HCT116 (cell line): ENCODE measurements at regions not wholly inside any gene's neighbourhood (a gene's known extent, or its start where the extent isn't known, plus 50 kb on each side); places are given as distances from the start of the nearest gene placed in this dataset.

Experiments
- ATAC-seq: fragments of 200-7000 bp; cut with Tn5 transposase; 2 replicates; pipeline ENCODE4 v1.9.1; 2020; ENCODE audit warnings: mild to moderate bottlenecking, moderate library complexity
- BruUV-seq: library from RNA; stranded (reverse); fragments of 400-500 nt; replicated peaks from 2 replicates; lab custom pipeline; 2021; lab: Mats Ljungman, UMichigan
- CTCF ChIA-PET: fragments of 300-600 bp; sonication (Branson Sonifier 250); formaldehyde crosslinking; loops from one replicate; lab custom pipeline; 2021; ENCODE audit warnings: antibody characterized with exemption; lab: Charles Lee
- POLR2A ChIA-PET: fragments of 300-600, 350-600 bp; sonication (Branson Sonifier 250); formaldehyde crosslinking; loops from one replicate; lab custom pipeline; 2021; ENCODE audit warnings: antibody characterized with exemption; lab: Charles Lee
- RAD21 ChIA-PET, 2 experiments: fragments of 300-600 bp; sonication (Branson Sonifier 250); formaldehyde crosslinking; loops; one replicate each; lab custom pipeline; 2023; ENCODE audit warnings: low total read pairs in 2 of 2; ENCODE audit not compliant: uncharacterized antibody in 2 of 2, unreplicated experiment in 2 of 2, low non-redundant PET in 1 of 2; lab: Charles Lee
- DNase-seq: peaks from one replicate; pipeline ENCODE4 v3.0.0-alpha.2; 2010; ENCODE audit warnings: low read depth, low spot score
- H2AFZ ChIP-seq: fragments of 200-600 bp; shearing (Covaris generic), sonication (generic); 2 replicates; pipeline ENCODE4 v1.6.1; 2017; ENCODE audit warnings: low read depth, mixed run types, mixed read lengths, antibody characterized with exemption, low read length; ENCODE audit not compliant: poor library complexity, severe bottlenecking
- H3K27ac ChIP-seq: 2 replicates; pipeline ENCODE4 v1.5.1; 2012; ENCODE audit warnings: low read depth, low read length
- H3K27me3 ChIP-seq: fragments of 200-600 bp; sonication (generic); 2 replicates; pipeline ENCODE4 v1.6.1; 2016; ENCODE audit warnings: mixed run types, low read length, mixed read lengths; ENCODE audit not compliant: insufficient read depth
- H3K36me3 ChIP-seq, 2 experiments: fragments of 200-500 bp in 1 of 2; fragments of 200-600 bp in 1 of 2; sonication (Bioruptor generic) in 1 of 2; sonication (generic) in 1 of 2; 2 replicates each; pipeline versions ENCODE4 v1.5.1 to v1.6.1; 2014 to 2016; ENCODE audit warnings: low read length in 2 of 2, inconsistent platforms in 1 of 2, mixed read lengths in 1 of 2, mixed run types in 1 of 2; ENCODE audit not compliant: insufficient read depth in 2 of 2, control insufficient read depth in 1 of 2
- H3K4me1 ChIP-seq, 2 experiments: fragments of 200-600 bp in 1 of 2; sonication (generic) in 1 of 2; 2 replicates each; pipeline versions ENCODE4 v1.5.1 to v1.6.1; 2012 to 2017; ENCODE audit warnings: low read length in 2 of 2, inconsistent platforms in 1 of 2, mild to moderate bottlenecking in 1 of 2, mixed read lengths in 1 of 2, mixed run types in 1 of 2, moderate library complexity in 1 of 2; ENCODE audit not compliant: insufficient read depth in 2 of 2, control insufficient read depth in 1 of 2
- H3K4me2 ChIP-seq: fragments of 200-600 bp; sonication (generic); 2 replicates; pipeline ENCODE4 v1.6.1; 2017; ENCODE audit warnings: mixed run types, low read length, mixed read lengths
- H3K4me3 ChIP-seq, 2 experiments: fragments of 200-600 bp in 1 of 2; sonication (generic) in 1 of 2; replicated peaks in 1 of 2; 2 replicates each; pipeline ENCODE4 v1.5.1; 2011 to 2016; ENCODE audit warnings: low read length in 2 of 2, control low read depth in 1 of 2, low read depth in 1 of 2, mild to moderate bottlenecking in 1 of 2, mixed read lengths in 1 of 2, mixed run types in 1 of 2
- H3K79me2 ChIP-seq: fragments of 200-600 bp; sonication (generic); 2 replicates; pipeline ENCODE4 v1.6.1; 2017; ENCODE audit warnings: mild to moderate bottlenecking, mixed run types, low read length, moderate library complexity, mixed read lengths; ENCODE audit not compliant: insufficient read depth
- H3K9ac ChIP-seq: fragments of 200-600 bp; sonication (generic); 2 replicates; pipeline ENCODE4 v1.6.1; 2016; ENCODE audit warnings: low read length, mixed read lengths
- H3K9me2 ChIP-seq: fragments of 200-600 bp; sonication (generic), shearing (Covaris generic); 2 replicates; pipeline ENCODE4 v1.6.1; 2017; ENCODE audit warnings: mixed run types, mild to moderate bottlenecking, moderate library complexity; ENCODE audit not compliant: insufficient read depth
- H3K9me3 ChIP-seq, 2 experiments: fragments of 200-500 bp in 1 of 2; fragments of 200-600 bp in 1 of 2; sonication (Bioruptor generic) in 1 of 2; sonication (generic) in 1 of 2; 2 replicates each; pipeline ENCODE4 v1.6.1; 2014 to 2017; ENCODE audit warnings: low read length in 2 of 2, mixed read lengths in 2 of 2, inconsistent platforms in 1 of 2, low read depth in 1 of 2, mild to moderate bottlenecking in 1 of 2, mixed run types in 1 of 2, moderate library complexity in 1 of 2; ENCODE audit not compliant: control insufficient read depth in 1 of 2, insufficient read depth in 1 of 2
- H4K20me1 ChIP-seq: fragments of 200-600 bp; sonication (generic), shearing (Covaris generic); 2 replicates; pipeline ENCODE4 v1.6.1; 2017; ENCODE audit warnings: mixed run types, mild to moderate bottlenecking, moderate library complexity; ENCODE audit not compliant: insufficient read depth
- CBX3 ChIP-seq: IDR thresholded peaks from 2 replicates; pipeline ENCODE4 v1.6.1; 2012; ENCODE audit warnings: low read depth
- CTCF ChIP-seq, 3 experiments: fragments of 200-600 bp in 1 of 3; sonication (generic) in 1 of 3; IDR thresholded peaks in 2 of 3; conservative IDR thresholded peaks in 1 of 3; 2 replicates each; pipeline ENCODE4 v1.5.1; 2012 to 2017; ENCODE audit warnings: low read depth in 2 of 3, low read length in 2 of 3, antibody characterized with exemption in 1 of 3, borderline replicate concordance in 1 of 3, control low read depth in 1 of 3, mild to moderate bottlenecking in 1 of 3, mixed read lengths in 1 of 3, mixed run types in 1 of 3, moderate library complexity in 1 of 3; ENCODE audit not compliant: insufficient read depth in 1 of 3
- ELF1 ChIP-seq: IDR thresholded peaks from 2 replicates; pipeline ENCODE4 v1.6.1; 2012; ENCODE audit warnings: low read depth, borderline replicate concordance
- EZH2phosphoT487 ChIP-seq: fragments of 200-600 bp; IDR thresholded peaks from 2 replicates; pipeline ENCODE4 v1.6.1; 2018; ENCODE audit warnings: antibody characterized with exemption, borderline replicate concordance
- FOSL1 ChIP-seq: IDR thresholded peaks from 2 replicates; pipeline ENCODE4 v1.6.1; 2012; ENCODE audit warnings: low read depth
- MAX ChIP-seq: IDR thresholded peaks from 2 replicates; pipeline ENCODE4 v1.6.1; 2012
- POLR2A ChIP-seq: IDR thresholded peaks from 2 replicates; pipeline ENCODE4 v1.7.0; 2011; ENCODE audit warnings: borderline replicate concordance; ENCODE audit not compliant: insufficient read depth, insufficient read length; ENCODE audit errors: extremely low read depth
- POLR2AphosphoS5 ChIP-seq: IDR thresholded peaks from 2 replicates; pipeline ENCODE4 v1.6.1; 2011; ENCODE audit warnings: mild to moderate bottlenecking, low read depth, low read length, moderate library complexity
- RAD21 ChIP-seq: IDR thresholded peaks from 2 replicates; pipeline ENCODE4 v1.6.1; 2012; ENCODE audit warnings: low read depth, mild to moderate bottlenecking
- SIN3A ChIP-seq: IDR thresholded peaks from 2 replicates; pipeline ENCODE4 v1.6.1; 2012; ENCODE audit warnings: low read depth
- SP1 ChIP-seq: IDR thresholded peaks from 2 replicates; pipeline ENCODE4 v1.6.1; 2012; ENCODE audit warnings: low read depth
- SRF ChIP-seq: IDR thresholded peaks from 2 replicates; pipeline ENCODE4 v1.6.1; 2012; ENCODE audit warnings: low read depth
- TCF7L2 ChIP-seq: IDR thresholded peaks from 2 replicates; pipeline ENCODE4 v1.7.0; 2011; ENCODE audit warnings: borderline replicate concordance, inconsistent platforms; ENCODE audit not compliant: insufficient read depth, insufficient read length; ENCODE audit errors: extremely low read depth
- ZNF274 ChIP-seq: fragments of 200-500 bp; sonication (Bioruptor generic); IDR thresholded peaks from 2 replicates; pipeline ENCODE4 v1.6.1; 2014; ENCODE audit warnings: mild to moderate bottlenecking, low read depth, low read length, inconsistent platforms
- intact Hi-C: fragments of 100-400 bp; cut with micrococcal nuclease; formaldehyde crosslinking; loops from 2 replicates; pipeline ENCODE4 v1.10.0; 2022
- TF ChIP-seq, protein P1 (sequence below): IDR thresholded peaks from 2 replicates; pipeline ENCODE4 v1.6.1; 2012; ENCODE audit warnings: low read depth
- TF ChIP-seq, protein P2 (sequence below): IDR thresholded peaks from 2 replicates; pipeline ENCODE4 v1.6.1; 2012
- TF ChIP-seq, protein P3 (sequence below): IDR thresholded peaks from 2 replicates; pipeline ENCODE4 v1.6.1; 2011; ENCODE audit warnings: mild to moderate bottlenecking, low read length, moderate library complexity; ENCODE audit not compliant: insufficient replicate concordance; ENCODE audit errors: extremely low read depth

DNA sequence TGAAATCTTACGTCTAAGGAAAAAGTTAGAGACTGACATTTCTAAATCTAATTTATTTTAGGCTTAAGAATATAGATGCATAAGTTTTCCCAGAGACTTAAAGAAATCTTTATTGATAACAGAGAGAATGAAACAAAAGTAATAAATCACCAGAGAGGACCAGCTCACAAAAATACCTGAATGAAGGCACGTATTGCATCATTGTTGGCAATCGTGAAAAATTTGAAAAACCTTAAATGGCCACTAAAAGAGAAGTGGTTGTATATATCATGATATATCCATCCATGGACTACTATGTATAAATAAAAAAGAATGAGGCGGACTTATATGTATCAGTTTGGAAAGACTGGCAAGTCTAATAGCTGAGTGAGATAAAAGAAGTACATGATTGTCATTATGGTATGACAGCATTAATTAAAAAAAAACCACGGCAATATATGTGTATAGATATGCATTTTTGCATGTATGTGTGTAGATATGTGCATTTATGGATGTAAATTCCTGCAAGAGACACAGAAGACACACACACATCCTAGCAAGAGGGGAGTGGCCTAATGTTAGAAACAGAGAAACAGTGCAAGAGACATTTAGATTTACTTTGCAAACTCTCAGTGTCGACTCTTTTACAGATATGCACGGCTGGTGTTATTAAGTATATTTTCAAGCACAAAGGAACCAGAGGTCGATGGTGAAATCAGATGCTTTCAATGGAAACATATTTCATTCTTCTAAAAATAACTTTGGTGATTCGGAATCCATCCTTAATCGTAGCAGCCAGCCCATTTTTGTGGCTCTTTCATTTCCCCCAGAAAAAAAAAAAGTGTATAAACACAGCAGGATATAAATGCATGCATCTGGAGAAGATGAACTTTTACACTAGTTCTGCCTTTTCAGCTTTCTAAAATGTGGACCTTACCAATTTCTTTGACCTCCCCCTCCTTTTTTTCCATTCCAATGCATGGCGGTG, 156.1 kb upstream of the SALL4 start:
- POLR2A ChIA-PET: no interaction called here
- H2AFZ ChIP-seq: no peak overlapping the region

More for the DNA sequence above, 156.1 kb upstream of the SALL4 start:
- Histone ChIP-seq H3K36me3 (no peaks in the 10 kb centered on the region), H3K27me3 (no peaks in the 10 kb centered on the region), H4K20me1 (no peaks in the 10 kb centered on the region), H3K4me3 (no peak overlapping the region), H3K9ac (no peak overlapping the region), H3K4me1 (peaks cover 3 to 22% of the 10 kb centered on the region in 2 experiments; a peak in 3 of 4 replicates), H3K79me2 (no peaks in the 10 kb centered on the region), H3K9me3 (no peaks in the 10 kb centered on the region), H3K4me2 (no peak overlapping the region), H3K9me2 (no peaks in the 10 kb centered on the region), H3K27ac (no peak overlapping the region)
- ChIA-PET CTCF (no interaction called here), RAD21 (no interaction called here)
- intact Hi-C loops: no loop called here
- TF ChIP-seq EZH2phosphoT487 (no peak), POLR2A (no peak), SIN3A (no peak), ZNF274 (no peak), SRF (no peak), FOSL1 (no peak), CBX3 (no peak), TCF7L2 (no peak), POLR2AphosphoS5 (no peak), SP1 (no peak), RAD21 (no peak), ELF1 (no peak), CTCF (IDR thresholded peaks at IDR 0.05 in 2 of 3, conservative IDR thresholded peaks at IDR 0.05 in 1 of 3; ENCODE audit: borderline replicate concordance in 1 of 3, insufficient read depth in 1 of 3, low read depth in 2 of 3, low read length in 2 of 3) (no peak), MAX (no peak)
- TF ChIP-seq, protein P1, sequence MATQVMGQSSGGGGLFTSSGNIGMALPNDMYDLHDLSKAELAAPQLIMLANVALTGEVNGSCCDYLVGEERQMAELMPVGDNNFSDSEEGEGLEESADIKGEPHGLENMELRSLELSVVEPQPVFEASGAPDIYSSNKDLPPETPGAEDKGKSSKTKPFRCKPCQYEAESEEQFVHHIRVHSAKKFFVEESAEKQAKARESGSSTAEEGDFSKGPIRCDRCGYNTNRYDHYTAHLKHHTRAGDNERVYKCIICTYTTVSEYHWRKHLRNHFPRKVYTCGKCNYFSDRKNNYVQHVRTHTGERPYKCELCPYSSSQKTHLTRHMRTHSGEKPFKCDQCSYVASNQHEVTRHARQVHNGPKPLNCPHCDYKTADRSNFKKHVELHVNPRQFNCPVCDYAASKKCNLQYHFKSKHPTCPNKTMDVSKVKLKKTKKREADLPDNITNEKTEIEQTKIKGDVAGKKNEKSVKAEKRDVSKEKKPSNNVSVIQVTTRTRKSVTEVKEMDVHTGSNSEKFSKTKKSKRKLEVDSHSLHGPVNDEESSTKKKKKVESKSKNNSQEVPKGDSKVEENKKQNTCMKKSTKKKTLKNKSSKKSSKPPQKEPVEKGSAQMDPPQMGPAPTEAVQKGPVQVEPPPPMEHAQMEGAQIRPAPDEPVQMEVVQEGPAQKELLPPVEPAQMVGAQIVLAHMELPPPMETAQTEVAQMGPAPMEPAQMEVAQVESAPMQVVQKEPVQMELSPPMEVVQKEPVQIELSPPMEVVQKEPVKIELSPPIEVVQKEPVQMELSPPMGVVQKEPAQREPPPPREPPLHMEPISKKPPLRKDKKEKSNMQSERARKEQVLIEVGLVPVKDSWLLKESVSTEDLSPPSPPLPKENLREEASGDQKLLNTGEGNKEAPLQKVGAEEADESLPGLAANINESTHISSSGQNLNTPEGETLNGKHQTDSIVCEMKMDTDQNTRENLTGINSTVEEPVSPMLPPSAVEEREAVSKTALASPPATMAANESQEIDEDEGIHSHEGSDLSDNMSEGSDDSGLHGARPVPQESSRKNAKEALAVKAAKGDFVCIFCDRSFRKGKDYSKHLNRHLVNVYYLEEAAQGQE: no peak
- TF ChIP-seq, protein P2, sequence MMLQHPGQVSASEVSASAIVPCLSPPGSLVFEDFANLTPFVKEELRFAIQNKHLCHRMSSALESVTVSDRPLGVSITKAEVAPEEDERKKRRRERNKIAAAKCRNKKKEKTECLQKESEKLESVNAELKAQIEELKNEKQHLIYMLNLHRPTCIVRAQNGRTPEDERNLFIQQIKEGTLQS: no peak
- TF ChIP-seq, protein P3, sequence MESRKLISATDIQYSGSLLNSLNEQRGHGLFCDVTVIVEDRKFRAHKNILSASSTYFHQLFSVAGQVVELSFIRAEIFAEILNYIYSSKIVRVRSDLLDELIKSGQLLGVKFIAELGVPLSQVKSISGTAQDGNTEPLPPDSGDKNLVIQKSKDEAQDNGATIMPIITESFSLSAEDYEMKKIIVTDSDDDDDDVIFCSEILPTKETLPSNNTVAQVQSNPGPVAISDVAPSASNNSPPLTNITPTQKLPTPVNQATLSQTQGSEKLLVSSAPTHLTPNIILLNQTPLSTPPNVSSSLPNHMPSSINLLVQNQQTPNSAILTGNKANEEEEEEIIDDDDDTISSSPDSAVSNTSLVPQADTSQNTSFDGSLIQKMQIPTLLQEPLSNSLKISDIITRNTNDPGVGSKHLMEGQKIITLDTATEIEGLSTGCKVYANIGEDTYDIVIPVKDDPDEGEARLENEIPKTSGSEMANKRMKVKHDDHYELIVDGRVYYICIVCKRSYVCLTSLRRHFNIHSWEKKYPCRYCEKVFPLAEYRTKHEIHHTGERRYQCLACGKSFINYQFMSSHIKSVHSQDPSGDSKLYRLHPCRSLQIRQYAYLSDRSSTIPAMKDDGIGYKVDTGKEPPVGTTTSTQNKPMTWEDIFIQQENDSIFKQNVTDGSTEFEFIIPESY: no peak
- no peak for DNase-seq
- BruUV-seq: no TSS peak
- no peak for ATAC-seq
